ENCODE measurements at regions not wholly inside any gene's neighbourhood (a gene's known extent, or its start where the extent isn't known, plus 50 kb on each side); places are given as distances from the start of the nearest gene placed in this dataset.

GRCh38 chr4:24164054-24164693, 274.3 kb upstream of the PPARGC1A start:
- TF ChIP-seq CTCF (IDR thresholded peaks at IDR 0.05; ENCODE audit: low read depth, low read length): no peak
- no peak for DNase-seq (ENCODE audit: extremely low read depth, low read depth)

- TF ChIP-seq CTCF (IDR thresholded peaks at IDR 0.05; ENCODE audit: low read depth, low read length): no peak
- DNase-seq (ENCODE audit: extremely low read depth, low read depth): no peak
Measured at GRCh38 chr4:24163314-24163713, 273.5 kb upstream of the PPARGC1A start.

GRCh38 chr4:24160358-24160757, 270.5 kb upstream of the PPARGC1A start:
- TF ChIP-seq CTCF (IDR thresholded peaks at IDR 0.05; ENCODE audit: low read depth, low read length): no peak
- no peak for DNase-seq (ENCODE audit: extremely low read depth, low read depth)

- TF ChIP-seq CTCF (IDR thresholded peaks at IDR 0.05; ENCODE audit: low read depth, low read length): no peak
- no peak for DNase-seq (ENCODE audit: extremely low read depth, low read depth)
Measured at GRCh38 chr4:24158031-24158430, 268.2 kb upstream of the PPARGC1A start.

GRCh38 chr4:24150034-24150433, 260.2 kb upstream of the PPARGC1A start:
- no peak for TF ChIP-seq CTCF (IDR thresholded peaks at IDR 0.05; ENCODE audit: low read depth, low read length)

GRCh38 chr4:24146127-24146526, 256.3 kb upstream of the PPARGC1A start:
- no peak for TF ChIP-seq CTCF (IDR thresholded peaks at IDR 0.05; ENCODE audit: low read depth, low read length)
- DNase-seq (ENCODE audit: extremely low read depth, low read depth): no peak

More at GRCh38 chr4:24150034-24150433, 260.2 kb upstream of the PPARGC1A start:
- DNase-seq (ENCODE audit: extremely low read depth, low read depth): no peak

- DNase-seq (ENCODE audit: extremely low read depth, low read depth): no peak
- TF ChIP-seq CTCF (IDR thresholded peaks at IDR 0.05; ENCODE audit: low read depth, low read length): no peak
Measured at GRCh38 chr4:24145591-24145990, 255.7 kb upstream of the PPARGC1A start.
